ENCODE measurements at regions not wholly inside any gene's neighbourhood (a gene's known extent, or its start where the extent isn't known, plus 50 kb on each side); places are given as distances from the start of the nearest gene placed in this dataset.

DNA sequence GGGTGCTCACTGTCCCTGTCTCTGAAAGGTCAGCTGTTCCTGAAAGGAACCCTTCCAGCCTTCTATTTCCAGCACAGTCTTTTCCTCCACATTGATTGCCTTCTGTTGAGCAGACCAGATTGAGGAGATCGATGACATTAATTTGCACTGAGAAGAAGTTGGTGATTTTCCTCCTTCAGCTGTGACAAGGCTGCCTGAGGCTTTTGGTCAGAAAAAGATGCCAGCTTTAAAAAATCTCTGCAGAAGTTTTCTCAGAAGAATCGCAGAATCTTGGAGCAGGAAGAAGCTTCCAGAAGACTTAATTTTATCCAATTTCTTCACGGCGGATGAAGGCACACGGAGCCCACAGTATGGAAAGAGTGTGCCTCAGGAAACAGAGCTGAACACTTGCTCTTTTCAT is 112.8 kb downstream of the FAM43A start:
- Mint-ChIP-seq H3K36me3 (ENCODE audit: insufficient read depth, unreplicated experiment) (no peaks in the 10 kb centered on the region), H3K4me1 (ENCODE audit: low read depth, unreplicated experiment) (no peaks in the 10 kb centered on the region), H3K4me3 (ENCODE audit: low read depth, unreplicated experiment) (no peak overlapping the region), H3K27ac (ENCODE audit: unreplicated experiment) (no peak overlapping the region), H3K9me3 (ENCODE audit: low read depth, unreplicated experiment) (no peaks in the 10 kb centered on the region), H3K27me3 (ENCODE audit: unreplicated experiment) (peaks cover 48% of the 10 kb centered on the region)
- TF ChIP-seq, protein P1, sequence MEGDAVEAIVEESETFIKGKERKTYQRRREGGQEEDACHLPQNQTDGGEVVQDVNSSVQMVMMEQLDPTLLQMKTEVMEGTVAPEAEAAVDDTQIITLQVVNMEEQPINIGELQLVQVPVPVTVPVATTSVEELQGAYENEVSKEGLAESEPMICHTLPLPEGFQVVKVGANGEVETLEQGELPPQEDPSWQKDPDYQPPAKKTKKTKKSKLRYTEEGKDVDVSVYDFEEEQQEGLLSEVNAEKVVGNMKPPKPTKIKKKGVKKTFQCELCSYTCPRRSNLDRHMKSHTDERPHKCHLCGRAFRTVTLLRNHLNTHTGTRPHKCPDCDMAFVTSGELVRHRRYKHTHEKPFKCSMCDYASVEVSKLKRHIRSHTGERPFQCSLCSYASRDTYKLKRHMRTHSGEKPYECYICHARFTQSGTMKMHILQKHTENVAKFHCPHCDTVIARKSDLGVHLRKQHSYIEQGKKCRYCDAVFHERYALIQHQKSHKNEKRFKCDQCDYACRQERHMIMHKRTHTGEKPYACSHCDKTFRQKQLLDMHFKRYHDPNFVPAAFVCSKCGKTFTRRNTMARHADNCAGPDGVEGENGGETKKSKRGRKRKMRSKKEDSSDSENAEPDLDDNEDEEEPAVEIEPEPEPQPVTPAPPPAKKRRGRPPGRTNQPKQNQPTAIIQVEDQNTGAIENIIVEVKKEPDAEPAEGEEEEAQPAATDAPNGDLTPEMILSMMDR (IDR thresholded peaks at IDR 0.05; ENCODE audit: unreplicated experiment), result no peak
- no TSS peak for BruUV-seq (replicated peaks)
- DNase-seq, result no peak
- intact Hi-C loops (cut with micrococcal nuclease; ENCODE audit: unreplicated experiment), result no loop called here
- CTCF ChIA-PET, result interaction anchor here (0.6 to 1.2 kb wide), 2 partner anchors 14 to 1890 kb away, joined by 3 to 4 read pairs; no protein-coding TSS in a partner anchor

DNA sequence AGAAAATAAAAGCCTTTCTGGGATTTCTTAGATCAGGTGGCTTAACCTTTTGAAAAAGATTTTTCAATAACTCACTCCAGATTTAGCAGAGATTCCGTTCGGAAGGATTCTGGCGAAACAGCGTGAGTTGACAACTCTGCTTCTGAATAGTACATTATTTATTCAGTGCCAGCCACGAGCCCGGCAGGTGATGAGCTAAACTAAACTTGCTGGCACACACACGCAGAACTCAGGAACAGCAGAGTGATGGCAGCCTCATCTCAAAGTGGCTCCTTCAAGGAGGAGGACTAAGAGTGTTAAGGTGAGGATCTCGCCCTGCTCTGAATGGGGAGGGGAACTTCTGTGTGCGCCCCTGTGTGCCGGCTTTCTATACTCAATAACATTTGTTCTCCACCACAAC is 114.3 kb downstream of the FAM43A start:
- CTCF ChIA-PET, result no interaction called here
- H3K9me3 Mint-ChIP-seq (ENCODE audit: low read depth, unreplicated experiment), result no peaks in the 10 kb centered on the region
- no TSS peak for BruUV-seq (replicated peaks)
- no peak overlapping the region for H3K27ac Mint-ChIP-seq (ENCODE audit: unreplicated experiment)
- intact Hi-C loops (cut with micrococcal nuclease; ENCODE audit: unreplicated experiment), result no loop called here
- DNase-seq, result no peak
- no peaks in the 10 kb centered on the region for H3K36me3 Mint-ChIP-seq (ENCODE audit: insufficient read depth, unreplicated experiment)
- H3K4me1 Mint-ChIP-seq (ENCODE audit: low read depth, unreplicated experiment), result no peaks in the 10 kb centered on the region
- no peak overlapping the region for H3K4me3 Mint-ChIP-seq (ENCODE audit: low read depth, unreplicated experiment)
- peaks cover 63% of the 10 kb centered on the region for H3K27me3 Mint-ChIP-seq (ENCODE audit: unreplicated experiment)
- TF ChIP-seq, protein P1 (IDR thresholded peaks at IDR 0.05; ENCODE audit: unreplicated experiment), result no peak

DNA sequence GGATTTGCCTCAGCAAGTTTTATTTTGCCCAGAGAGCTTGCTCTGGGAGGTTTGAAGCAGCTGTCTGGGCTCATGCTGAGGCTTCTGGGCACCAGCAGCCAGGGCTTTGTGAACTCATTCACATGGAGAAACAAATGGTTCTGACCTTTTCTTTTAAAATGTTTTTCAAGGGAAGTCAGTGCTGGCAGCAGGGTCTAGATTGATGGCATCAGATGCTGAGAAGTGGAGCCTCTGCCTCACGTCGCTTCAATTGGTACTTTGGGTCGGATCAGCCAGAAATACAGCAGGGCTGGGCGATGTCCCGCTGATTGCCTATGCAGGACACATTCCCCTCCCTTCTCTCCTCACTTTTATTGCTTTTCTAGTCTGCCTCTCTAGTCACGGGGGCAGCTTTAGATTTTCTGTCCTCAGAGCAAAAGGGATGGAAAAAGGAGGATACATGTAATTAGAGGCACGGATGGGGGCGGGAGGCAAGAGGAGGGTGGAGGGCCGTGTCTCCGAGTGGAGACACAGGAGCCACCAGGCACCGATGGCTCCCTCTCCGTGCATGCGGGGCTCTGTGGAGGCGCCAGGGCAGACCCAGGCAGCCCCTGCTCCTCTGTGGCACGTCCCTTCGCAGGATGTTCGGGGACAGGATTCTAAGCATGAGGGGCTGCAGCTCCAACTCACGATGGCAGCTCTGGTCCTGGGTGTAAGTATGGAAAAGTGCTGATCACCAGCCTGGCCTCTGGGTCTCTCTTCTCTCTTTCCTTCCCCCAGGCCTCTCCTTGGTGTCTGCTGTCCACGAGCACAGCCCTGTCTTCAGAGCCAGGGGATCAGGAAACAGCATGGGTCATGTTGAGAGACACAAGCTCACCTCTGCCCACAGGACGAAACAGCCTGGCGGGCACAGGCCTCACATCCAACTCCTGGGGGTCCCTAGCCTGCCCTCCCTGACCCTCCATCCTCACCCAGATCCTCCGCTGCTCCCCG is 116.1 kb downstream of the FAM43A start:
- TF ChIP-seq, protein P1 (IDR thresholded peaks at IDR 0.05; ENCODE audit: unreplicated experiment), result no peak
- H3K27me3 Mint-ChIP-seq (ENCODE audit: unreplicated experiment), result peaks cover 80% of the 10 kb centered on the region
- H3K27ac Mint-ChIP-seq (ENCODE audit: unreplicated experiment), result no peak overlapping the region
- no peak for DNase-seq
- H3K36me3 Mint-ChIP-seq (ENCODE audit: insufficient read depth, unreplicated experiment), result no peaks in the 10 kb centered on the region
- no TSS peak for BruUV-seq (replicated peaks)
- H3K4me3 Mint-ChIP-seq (ENCODE audit: low read depth, unreplicated experiment), result no peak overlapping the region
- H3K9me3 Mint-ChIP-seq (ENCODE audit: low read depth, unreplicated experiment), result no peaks in the 10 kb centered on the region
- CTCF ChIA-PET, result no interaction called here
- H3K4me1 Mint-ChIP-seq (ENCODE audit: low read depth, unreplicated experiment), result no peaks in the 10 kb centered on the region
- intact Hi-C loops (cut with micrococcal nuclease; ENCODE audit: unreplicated experiment), result no loop called here

DNA sequence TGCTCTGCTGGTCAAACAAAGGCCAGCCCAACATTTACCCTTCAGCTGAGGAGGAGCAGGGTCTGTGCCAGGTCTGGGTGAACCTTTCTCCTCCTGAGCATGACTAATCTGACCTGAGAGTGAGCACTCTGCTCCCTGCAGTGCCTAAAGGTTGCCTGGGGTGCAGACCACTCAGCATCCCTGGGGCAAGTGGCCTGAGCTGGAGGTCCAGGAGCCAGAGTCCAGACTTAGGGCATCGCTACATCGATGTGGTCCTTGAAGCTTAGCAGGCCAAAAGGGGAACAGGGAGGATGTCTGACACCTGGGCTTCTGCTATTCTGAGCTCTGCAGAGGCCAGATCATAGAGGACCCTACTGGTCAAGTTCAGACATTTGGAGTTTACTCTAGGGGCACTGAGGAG is 119.1 kb downstream of the FAM43A start:
- TF ChIP-seq, protein P1 (IDR thresholded peaks at IDR 0.05; ENCODE audit: unreplicated experiment), result no peak
- Mint-ChIP-seq H3K27ac (ENCODE audit: unreplicated experiment) (no peak overlapping the region), H3K4me3 (ENCODE audit: low read depth, unreplicated experiment) (no peak overlapping the region), H3K4me1 (ENCODE audit: low read depth, unreplicated experiment) (no peaks in the 10 kb centered on the region), H3K9me3 (ENCODE audit: low read depth, unreplicated experiment) (no peaks in the 10 kb centered on the region), H3K27me3 (ENCODE audit: unreplicated experiment) (peaks cover 98% of the 10 kb centered on the region), H3K36me3 (ENCODE audit: insufficient read depth, unreplicated experiment) (no peaks in the 10 kb centered on the region)
- intact Hi-C loops (cut with micrococcal nuclease; ENCODE audit: unreplicated experiment), result no loop called here
- CTCF ChIA-PET, result interaction anchor here (0.6 kb wide), 1 partner anchor 58 kb away, joined by 3 read pairs; no protein-coding TSS in a partner anchor
- BruUV-seq (replicated peaks), result no TSS peak
- DNase-seq, result no peak
